HCT116 (cell line): ENCODE measurements at regions not wholly inside any gene's neighbourhood (a gene's known extent, or its start where the extent isn't known, plus 50 kb on each side); places are given as distances from the start of the nearest gene placed in this dataset.

Experiments used
- ATAC-seq: fragments of 200-7000 bp; cut with Tn5 transposase; 2 replicates; pipeline ENCODE4 v1.9.1; 2020; ENCODE audit warnings: mild to moderate bottlenecking, moderate library complexity
- BruUV-seq: library from RNA; stranded (reverse); fragments of 400-500 nt; replicated peaks from 2 replicates; lab custom pipeline; 2021; lab: Mats Ljungman, UMichigan
- CTCF ChIA-PET: fragments of 300-600 bp; sonication (Branson Sonifier 250); formaldehyde crosslinking; loops from one replicate; lab custom pipeline; 2021; ENCODE audit warnings: antibody characterized with exemption; lab: Charles Lee
- POLR2A ChIA-PET: fragments of 300-600, 350-600 bp; sonication (Branson Sonifier 250); formaldehyde crosslinking; loops from one replicate; lab custom pipeline; 2021; ENCODE audit warnings: antibody characterized with exemption; lab: Charles Lee
- RAD21 ChIA-PET, 2 experiments: fragments of 300-600 bp; sonication (Branson Sonifier 250); formaldehyde crosslinking; loops; one replicate each; lab custom pipeline; 2023; ENCODE audit warnings: low total read pairs in 2 of 2; ENCODE audit not compliant: uncharacterized antibody in 2 of 2, unreplicated experiment in 2 of 2, low non-redundant PET in 1 of 2; lab: Charles Lee
- DNase-seq: peaks from one replicate; pipeline ENCODE4 v3.0.0-alpha.2; 2010; ENCODE audit warnings: low read depth, low spot score
- H2AFZ ChIP-seq: fragments of 200-600 bp; shearing (Covaris generic), sonication (generic); 2 replicates; pipeline ENCODE4 v1.6.1; 2017; ENCODE audit warnings: low read depth, mixed run types, mixed read lengths, antibody characterized with exemption, low read length; ENCODE audit not compliant: poor library complexity, severe bottlenecking
- H3K27ac ChIP-seq: 2 replicates; pipeline ENCODE4 v1.5.1; 2012; ENCODE audit warnings: low read depth, low read length
- H3K27me3 ChIP-seq: fragments of 200-600 bp; sonication (generic); 2 replicates; pipeline ENCODE4 v1.6.1; 2016; ENCODE audit warnings: mixed run types, low read length, mixed read lengths; ENCODE audit not compliant: insufficient read depth
- H3K36me3 ChIP-seq, 2 experiments: fragments of 200-500 bp in 1 of 2; fragments of 200-600 bp in 1 of 2; sonication (Bioruptor generic) in 1 of 2; sonication (generic) in 1 of 2; 2 replicates each; pipeline versions ENCODE4 v1.5.1 to v1.6.1; 2014 to 2016; ENCODE audit warnings: low read length in 2 of 2, inconsistent platforms in 1 of 2, mixed read lengths in 1 of 2, mixed run types in 1 of 2; ENCODE audit not compliant: insufficient read depth in 2 of 2, control insufficient read depth in 1 of 2
- H3K4me1 ChIP-seq, 2 experiments: fragments of 200-600 bp in 1 of 2; sonication (generic) in 1 of 2; 2 replicates each; pipeline versions ENCODE4 v1.5.1 to v1.6.1; 2012 to 2017; ENCODE audit warnings: low read length in 2 of 2, inconsistent platforms in 1 of 2, mild to moderate bottlenecking in 1 of 2, mixed read lengths in 1 of 2, mixed run types in 1 of 2, moderate library complexity in 1 of 2; ENCODE audit not compliant: insufficient read depth in 2 of 2, control insufficient read depth in 1 of 2
- H3K4me2 ChIP-seq: fragments of 200-600 bp; sonication (generic); 2 replicates; pipeline ENCODE4 v1.6.1; 2017; ENCODE audit warnings: mixed run types, low read length, mixed read lengths
- H3K4me3 ChIP-seq, 2 experiments: fragments of 200-600 bp in 1 of 2; sonication (generic) in 1 of 2; replicated peaks in 1 of 2; 2 replicates each; pipeline ENCODE4 v1.5.1; 2011 to 2016; ENCODE audit warnings: low read length in 2 of 2, control low read depth in 1 of 2, low read depth in 1 of 2, mild to moderate bottlenecking in 1 of 2, mixed read lengths in 1 of 2, mixed run types in 1 of 2
- H3K79me2 ChIP-seq: fragments of 200-600 bp; sonication (generic); 2 replicates; pipeline ENCODE4 v1.6.1; 2017; ENCODE audit warnings: mild to moderate bottlenecking, mixed run types, low read length, moderate library complexity, mixed read lengths; ENCODE audit not compliant: insufficient read depth
- H3K9ac ChIP-seq: fragments of 200-600 bp; sonication (generic); 2 replicates; pipeline ENCODE4 v1.6.1; 2016; ENCODE audit warnings: low read length, mixed read lengths
- H3K9me2 ChIP-seq: fragments of 200-600 bp; sonication (generic), shearing (Covaris generic); 2 replicates; pipeline ENCODE4 v1.6.1; 2017; ENCODE audit warnings: mixed run types, mild to moderate bottlenecking, moderate library complexity; ENCODE audit not compliant: insufficient read depth
- H3K9me3 ChIP-seq, 2 experiments: fragments of 200-500 bp in 1 of 2; fragments of 200-600 bp in 1 of 2; sonication (Bioruptor generic) in 1 of 2; sonication (generic) in 1 of 2; 2 replicates each; pipeline ENCODE4 v1.6.1; 2014 to 2017; ENCODE audit warnings: low read length in 2 of 2, mixed read lengths in 2 of 2, inconsistent platforms in 1 of 2, low read depth in 1 of 2, mild to moderate bottlenecking in 1 of 2, mixed run types in 1 of 2, moderate library complexity in 1 of 2; ENCODE audit not compliant: control insufficient read depth in 1 of 2, insufficient read depth in 1 of 2
- H4K20me1 ChIP-seq: fragments of 200-600 bp; sonication (generic), shearing (Covaris generic); 2 replicates; pipeline ENCODE4 v1.6.1; 2017; ENCODE audit warnings: mixed run types, mild to moderate bottlenecking, moderate library complexity; ENCODE audit not compliant: insufficient read depth
- ATF3 ChIP-seq: IDR thresholded peaks from 2 replicates; pipeline ENCODE4 v1.6.1; 2012
- CBX3 ChIP-seq: IDR thresholded peaks from 2 replicates; pipeline ENCODE4 v1.6.1; 2012; ENCODE audit warnings: low read depth
- CEBPB ChIP-seq: IDR thresholded peaks from 2 replicates; pipeline ENCODE4 v1.6.1; 2012; ENCODE audit warnings: low read depth
- CTCF ChIP-seq, 3 experiments: fragments of 200-600 bp in 1 of 3; sonication (generic) in 1 of 3; IDR thresholded peaks in 2 of 3; conservative IDR thresholded peaks in 1 of 3; 2 replicates each; pipeline ENCODE4 v1.5.1; 2012 to 2017; ENCODE audit warnings: low read depth in 2 of 3, low read length in 2 of 3, antibody characterized with exemption in 1 of 3, borderline replicate concordance in 1 of 3, control low read depth in 1 of 3, mild to moderate bottlenecking in 1 of 3, mixed read lengths in 1 of 3, mixed run types in 1 of 3, moderate library complexity in 1 of 3; ENCODE audit not compliant: insufficient read depth in 1 of 3
- ELF1 ChIP-seq: IDR thresholded peaks from 2 replicates; pipeline ENCODE4 v1.6.1; 2012; ENCODE audit warnings: low read depth, borderline replicate concordance
- EZH2 ChIP-seq: fragments of 200-600 bp; sonication (generic); IDR thresholded peaks from 2 replicates; pipeline ENCODE4 v1.6.1; 2017; ENCODE audit warnings: antibody characterized with exemption, mixed run types
- EZH2phosphoT487 ChIP-seq: fragments of 200-600 bp; IDR thresholded peaks from 2 replicates; pipeline ENCODE4 v1.6.1; 2018; ENCODE audit warnings: antibody characterized with exemption, borderline replicate concordance
- FOSL1 ChIP-seq: IDR thresholded peaks from 2 replicates; pipeline ENCODE4 v1.6.1; 2012; ENCODE audit warnings: low read depth
- MAX ChIP-seq: IDR thresholded peaks from 2 replicates; pipeline ENCODE4 v1.6.1; 2012
- POLR2AphosphoS5 ChIP-seq: IDR thresholded peaks from 2 replicates; pipeline ENCODE4 v1.6.1; 2011; ENCODE audit warnings: mild to moderate bottlenecking, low read depth, low read length, moderate library complexity
- RAD21 ChIP-seq: IDR thresholded peaks from 2 replicates; pipeline ENCODE4 v1.6.1; 2012; ENCODE audit warnings: low read depth, mild to moderate bottlenecking
- REST ChIP-seq: IDR thresholded peaks from 2 replicates; pipeline ENCODE4 v1.6.1; 2012; ENCODE audit warnings: low read depth
- SIN3A ChIP-seq: IDR thresholded peaks from 2 replicates; pipeline ENCODE4 v1.6.1; 2012; ENCODE audit warnings: low read depth
- SP1 ChIP-seq: IDR thresholded peaks from 2 replicates; pipeline ENCODE4 v1.6.1; 2012; ENCODE audit warnings: low read depth
- SRF ChIP-seq: IDR thresholded peaks from 2 replicates; pipeline ENCODE4 v1.6.1; 2012; ENCODE audit warnings: low read depth
- TCF7L2 ChIP-seq: IDR thresholded peaks from 2 replicates; pipeline ENCODE4 v1.7.0; 2011; ENCODE audit warnings: borderline replicate concordance, inconsistent platforms; ENCODE audit not compliant: insufficient read depth, insufficient read length; ENCODE audit errors: extremely low read depth
- YY1 ChIP-seq: IDR thresholded peaks from 2 replicates; pipeline ENCODE4 v1.6.1; 2011; ENCODE audit warnings: low read length, low read depth, moderate library complexity, mild to moderate bottlenecking; ENCODE audit not compliant: insufficient replicate concordance; ENCODE audit errors: extremely low read depth
- ZBTB33 ChIP-seq: IDR thresholded peaks from 2 replicates; pipeline ENCODE4 v1.6.1; 2011; ENCODE audit warnings: mild to moderate bottlenecking, low read length, moderate library complexity; ENCODE audit not compliant: insufficient replicate concordance; ENCODE audit errors: extremely low read depth
- ZFX ChIP-seq: fragments of 450-650 bp; IDR thresholded peaks from 2 replicates; pipeline ENCODE4 v1.6.1; 2017
- ZNF274 ChIP-seq: fragments of 200-500 bp; sonication (Bioruptor generic); IDR thresholded peaks from 2 replicates; pipeline ENCODE4 v1.6.1; 2014; ENCODE audit warnings: mild to moderate bottlenecking, low read depth, low read length, inconsistent platforms
- intact Hi-C: fragments of 100-400 bp; cut with micrococcal nuclease; formaldehyde crosslinking; loops from 2 replicates; pipeline ENCODE4 v1.10.0; 2022

- DNase-seq, result no peak
- Histone ChIP-seq H3K4me3 (no peak overlapping the region), H2AFZ (peak overlapping the region; percentile 4), H3K9me2 (no peaks in the 10 kb centered on the region), H3K4me2 (no peak overlapping the region), H3K79me2 (no peaks in the 10 kb centered on the region), H4K20me1 (no peaks in the 10 kb centered on the region)
- RAD21 ChIA-PET, result no interaction called here
- TF ChIP-seq ZBTB33 (no peak), EZH2phosphoT487 (no peak), FOSL1 (no peak), REST (no peak), CBX3 (no peak), SP1 (no peak), ZNF274 (no peak), MAX (no peak), ATF3 (no peak), TCF7L2 (no peak), SRF (no peak), CTCF (IDR thresholded peaks at IDR 0.05 in 2 of 3, conservative IDR thresholded peaks at IDR 0.05 in 1 of 3; ENCODE audit: borderline replicate concordance in 1 of 3, insufficient read depth in 1 of 3, low read depth in 2 of 3, low read length in 2 of 3) (no peak), ELF1 (no peak), SIN3A (no peak), YY1 (no peak), POLR2AphosphoS5 (no peak), CEBPB (no peak), RAD21 (no peak), ZFX (no peak), EZH2 (no peak)
- TF ChIP-seq, all 23 proteins: peak for 0
- no peak overlapping the region for H3K9ac ChIP-seq
- ATAC-seq, result no peak
- no TSS peak for BruUV-seq
- no peak overlapping the region for H3K27ac ChIP-seq
- H3K9me3 ChIP-seq, result no peaks in the 10 kb centered on the region
- POLR2A ChIA-PET, result no interaction called here
- no peaks in the 10 kb centered on the region for H3K4me1 ChIP-seq
- peaks cover 31% of the 10 kb centered on the region for H3K27me3 ChIP-seq
- CTCF ChIA-PET, result no interaction called here
- no peaks in the 10 kb centered on the region for H3K36me3 ChIP-seq
- intact Hi-C loops, result no loop called here
Observed at GRCh38 chr11:71373791-71374454, 74.3 kb downstream of the DHCR7 start.
